Mesothelial cell of epicardium (in vitro differentiated cells): ENCODE measurements at regions not wholly inside any gene's neighbourhood (a gene's known extent, or its start where the extent isn't known, plus 50 kb on each side); places are given as distances from the start of the nearest gene placed in this dataset.

Experiments
- DNase-seq, 2 experiments: peaks; one replicate each; pipeline ENCODE4 v3.0.0; 2021; ENCODE audit warnings: low spot score in 2 of 2; ENCODE audit not compliant: unreplicated experiment in 2 of 2
- H3K27ac Mint-ChIP-seq: 2 replicates; pipeline ENCODE4 v1.8.0; 2021; ENCODE audit warnings: mixed read lengths
- H3K27me3 Mint-ChIP-seq: 2 replicates; pipeline ENCODE4 v1.8.0; 2021; ENCODE audit warnings: low read depth, mixed read lengths
- H3K36me3 Mint-ChIP-seq: 2 replicates; pipeline ENCODE4 v1.8.0; 2021; ENCODE audit warnings: mixed read lengths
- H3K4me1 Mint-ChIP-seq: 2 replicates; pipeline ENCODE4 v1.8.0; 2021; ENCODE audit warnings: mixed read lengths
- H3K4me3 Mint-ChIP-seq: 2 replicates; pipeline ENCODE4 v1.8.0; 2021; ENCODE audit warnings: mild to moderate bottlenecking, moderate library complexity, mixed read lengths
- H3K9me3 Mint-ChIP-seq: 2 replicates; pipeline ENCODE4 v1.8.0; 2021; ENCODE audit warnings: mixed read lengths
- CTCF ChIP-seq: fragments of 200-600 bp; sonication (generic); IDR thresholded peaks from one replicate; pipeline ENCODE4 v1.5.0; 2021; ENCODE audit warnings: antibody characterized with exemption; ENCODE audit not compliant: unreplicated experiment

- no peak for DNase-seq
- Mint-ChIP-seq H3K4me3 (no peak overlapping the region), H3K4me1 (no peaks in the 10 kb centered on the region), H3K9me3 (no peaks in the 10 kb centered on the region), H3K27ac (no peak overlapping the region), H3K27me3 (peaks cover 25% of the 10 kb centered on the region), H3K36me3 (no peaks in the 10 kb centered on the region)
- TF ChIP-seq CTCF = no peak
These were observed 434.2 kb upstream of the CDH4 start for GRCh38 chr20:60817891-60818290.

- no peak for DNase-seq
- no peak for TF ChIP-seq CTCF
- H3K4me1 Mint-ChIP-seq = no peaks in the 10 kb centered on the region
- peaks cover 31% of the 10 kb centered on the region for H3K27me3 Mint-ChIP-seq
- H3K36me3 Mint-ChIP-seq = no peaks in the 10 kb centered on the region
- no peak overlapping the region for H3K4me3 Mint-ChIP-seq
- no peak overlapping the region for H3K27ac Mint-ChIP-seq
- H3K9me3 Mint-ChIP-seq = no peaks in the 10 kb centered on the region
These were observed 432.6 kb upstream of the CDH4 start for GRCh38 chr20:60819511-60819910.

DNA sequence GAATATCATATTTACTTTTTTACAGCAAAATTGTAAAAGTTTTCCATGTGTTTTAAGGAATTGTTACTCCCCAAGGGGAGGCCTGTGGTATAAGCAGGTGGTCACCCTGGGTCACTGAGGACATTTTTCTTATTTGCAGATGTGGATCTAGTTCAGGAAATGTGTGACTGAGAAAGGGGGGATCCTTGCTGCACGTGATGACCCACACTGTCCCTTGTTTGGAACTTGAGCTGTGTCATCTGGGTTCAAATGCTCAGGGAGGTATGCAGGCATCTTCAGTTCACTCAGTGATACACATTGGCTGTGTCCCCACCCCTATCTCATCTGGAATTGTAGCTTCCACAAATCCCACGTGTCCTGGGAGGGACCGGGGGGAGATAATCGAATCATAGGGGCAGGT lies 431.9 kb upstream of the CDH4 start:
- no peak overlapping the region for H3K4me3 Mint-ChIP-seq
- TF ChIP-seq CTCF = no peak
- H3K36me3 Mint-ChIP-seq = no peaks in the 10 kb centered on the region
- no peak for DNase-seq
- no peaks in the 10 kb centered on the region for H3K9me3 Mint-ChIP-seq
- H3K27me3 Mint-ChIP-seq = peaks cover 31% of the 10 kb centered on the region
- no peaks in the 10 kb centered on the region for H3K4me1 Mint-ChIP-seq
- no peak overlapping the region for H3K27ac Mint-ChIP-seq

GRCh38 chr20:60820918-60821317 lies 431.1 kb upstream of the CDH4 start:
- H3K27me3 Mint-ChIP-seq = peaks cover 31% of the 10 kb centered on the region
- H3K4me3 Mint-ChIP-seq = no peak overlapping the region
- no peak for DNase-seq
- no peaks in the 10 kb centered on the region for H3K9me3 Mint-ChIP-seq
- no peaks in the 10 kb centered on the region for H3K36me3 Mint-ChIP-seq
- TF ChIP-seq CTCF = no peak
- H3K4me1 Mint-ChIP-seq = no peaks in the 10 kb centered on the region
- H3K27ac Mint-ChIP-seq = no peak overlapping the region

- Mint-ChIP-seq H3K4me3 (no peak overlapping the region), H3K4me1 (no peaks in the 10 kb centered on the region), H3K27me3 (peaks cover 32% of the 10 kb centered on the region), H3K27ac (no peak overlapping the region), H3K9me3 (peaks cover 8% of the 10 kb centered on the region), H3K36me3 (no peaks in the 10 kb centered on the region)
- DNase-seq = no peak
- TF ChIP-seq CTCF = no peak
These were observed 429.1 kb upstream of the CDH4 start for GRCh38 chr20:60822699-60823607.
